ENCODE measurements at regions not wholly inside any gene's neighbourhood (a gene's known extent, or its start where the extent isn't known, plus 50 kb on each side); places are given as distances from the start of the nearest gene placed in this dataset.

GRCh38 chr2:20544153-20544747 lies 97.4 kb downstream of the RHOB start:
- 28% methylated on average over 8 of the region's 8 CpGs for WGBS (ENCODE audit: insufficient coverage, low coverage, missing lambda C conversion rate)
- intact Hi-C loops (cut with micrococcal nuclease), result no loop called here
- FAIRE-seq, result no peak
- H3K9ac ChIP-seq (ENCODE audit: insufficient read depth in 1 of 2, low read depth in 2 of 2, low read length in 2 of 2), result no peak overlapping the region
- in situ Hi-C loops (cut with MboI), result no loop called here
- H3K9me1 ChIP-seq (ENCODE audit: control insufficient read depth, insufficient read depth, low read length), result no peaks in the 10 kb centered on the region
- DNase-seq (ENCODE audit: extremely low read depth in 1 of 4, low spot score in 3 of 4), result no peak
- no peaks in the 10 kb centered on the region for H3K79me2 ChIP-seq (ENCODE audit: control insufficient read depth, insufficient read depth, low read length)
- H3K4me2 ChIP-seq (ENCODE audit: insufficient read depth, low read length), result no peak overlapping the region
- no peak for ATAC-seq
- peaks cover 7 to 48% of the 10 kb centered on the region in 2 experiments; a peak in 4 of 5 replicates for H3K27me3 ChIP-seq (ENCODE audit: control insufficient read depth in 2 of 2, insufficient read depth in 2 of 2, low read length in 2 of 2)
- no peak overlapping the region for H3K27ac ChIP-seq (ENCODE audit: extremely low read depth, low read depth, low read length)
- no peaks in the 10 kb centered on the region for H3K36me3 ChIP-seq (ENCODE audit: control insufficient read depth, insufficient read depth, low read length)
- CTCF ChIA-PET (ENCODE audit: low intra/inter-chr PET ratio), result no interaction called here
- H3K4me3 ChIP-seq, result no peak overlapping the region
- no peak overlapping the region for H2AFZ ChIP-seq (ENCODE audit: low read depth, low read length)
- no peaks in the 10 kb centered on the region for H4K20me1 ChIP-seq (replicated peaks; ENCODE audit: control insufficient read depth, insufficient read depth, low read length)
- H3K4me1 ChIP-seq (replicated peaks in 1 of 2; ENCODE audit: control insufficient read depth in 2 of 2, insufficient read depth in 2 of 2, low read length in 2 of 2), result peaks cover 5 to 12% of the 10 kb centered on the region in 2 experiments; a peak in 4 of 5 replicates
- no TSS peak for BruUV-seq (replicated peaks)
- POLR2A ChIA-PET, result interaction anchor here (0.5 to 1.1 kb wide), 5 partner anchors 12 to 507 kb away, joined by 3 read pairs; no protein-coding TSS in a partner anchor
- no peaks in the 10 kb centered on the region for H3K9me3 ChIP-seq (replicated peaks; ENCODE audit: control insufficient read depth, insufficient read depth, low read depth, low read length)
- TF ChIP-seq NR4A1 (CRISPR knock-in tag; IDR thresholded peaks at IDR 0.05), result no peak
- TF ChIP-seq NR4A1 (tag; IDR thresholded peaks at IDR 0.05), result no peak
- no peak for TF ChIP-seq ZNF766 (CRISPR knock-in tag; conservative IDR thresholded peaks at IDR 0.05)
- no peak for TF ChIP-seq BRCA1 (IDR thresholded peaks at IDR 0.05)
- TF ChIP-seq BRCA1 (CRISPR knock-in tag; IDR thresholded peaks at IDR 0.05), result no peak
- no peak for TF ChIP-seq CSDE1 (IDR thresholded peaks at IDR 0.05)
- no peak for TF ChIP-seq ZNF584 (CRISPR knock-in tag; IDR thresholded peaks at IDR 0.05; ENCODE audit: low read depth)
- no peak for TF ChIP-seq E2F6 (IDR thresholded peaks at IDR 0.05; ENCODE audit: borderline replicate concordance in 1 of 2, extremely low read depth in 1 of 2, insufficient read depth in 1 of 2, insufficient read length in 1 of 2, low read depth in 1 of 2, low read length in 1 of 2, poor library complexity in 1 of 2, severe bottlenecking in 1 of 2)
- no peak for TF ChIP-seq ADNP (tag; IDR thresholded peaks at IDR 0.05)
- TF ChIP-seq NCOA2 (IDR thresholded peaks at IDR 0.05; ENCODE audit: partially characterized antibody in 2 of 2), result no peak
- TF ChIP-seq ZSCAN32 (CRISPR knock-in tag; IDR thresholded peaks at IDR 0.05), result no peak
- TF ChIP-seq BCLAF1 (IDR thresholded peaks at IDR 0.05; ENCODE audit: borderline replicate concordance in 1 of 2, control insufficient read depth in 1 of 2, low read depth in 2 of 2, low read length in 1 of 2), result no peak
- TF ChIP-seq RBM25 (IDR thresholded peaks at IDR 0.05; ENCODE audit: low read depth, low read length, severe bottlenecking), result no peak
- no peak for TF ChIP-seq ZNF274 (IDR thresholded peaks at IDR 0.05; ENCODE audit: borderline replicate concordance, low read depth, low read length)
- no peak for TF ChIP-seq ARID1B (IDR thresholded peaks at IDR 0.05)
- no peak for TF ChIP-seq CHD4 (IDR thresholded peaks at IDR 0.05; ENCODE audit: insufficient read depth, insufficient replicate concordance, low read depth, low read length, poor library complexity, severe bottlenecking)
- TF ChIP-seq ARID2 (IDR thresholded peaks at IDR 0.05), result no peak
